Neuronal stem cell (in vitro differentiated cells): ENCODE measurements at regions not wholly inside any gene's neighbourhood (a gene's known extent, or its start where the extent isn't known, plus 50 kb on each side); places are given as distances from the start of the nearest gene placed in this dataset.
"Not testable (repeated sequence)": the region's sequence is repeated elsewhere in the genome, so short reads cannot be mapped to it uniquely, and the experiment has no call there.

ENCODE experiments used
- DNase-seq: peaks from one replicate; pipeline ENCODE4 v3.0.0-alpha.2; 2013; ENCODE audit warnings: low spot score
- H2AFZ ChIP-seq: one replicate; pipeline ENCODE4 v1.6.1; 2013; ENCODE audit warnings: mild to moderate bottlenecking, low read length, inconsistent platforms
- H2AK5ac ChIP-seq: 2 replicates; pipeline ENCODE4 v1.6.1; 2013; ENCODE audit warnings: low read depth, mild to moderate bottlenecking, inconsistent platforms, low read length, moderate library complexity, mixed read lengths
- H2BK120ac ChIP-seq: 2 replicates; pipeline ENCODE4 v1.6.1; 2013; ENCODE audit warnings: low read depth, mild to moderate bottlenecking, inconsistent platforms, low read length, moderate library complexity, mixed read lengths
- H2BK12ac ChIP-seq: one replicate; pipeline ENCODE4 v1.6.1; 2013; ENCODE audit warnings: low read length, inconsistent platforms
- H2BK15ac ChIP-seq: 2 replicates; pipeline ENCODE4 v1.6.1; 2013; ENCODE audit warnings: mild to moderate bottlenecking, low read length, inconsistent platforms, mixed read lengths
- H2BK5ac ChIP-seq: one replicate; pipeline ENCODE4 v1.6.1; 2013; ENCODE audit warnings: inconsistent platforms, mild to moderate bottlenecking, low read length, moderate library complexity
- H3K14ac ChIP-seq: one replicate; pipeline ENCODE4 v1.6.1; 2013; ENCODE audit warnings: low read length, inconsistent platforms
- H3K18ac ChIP-seq: 2 replicates; pipeline ENCODE4 v1.6.1; 2013; ENCODE audit warnings: low read length, inconsistent platforms
- H3K23ac ChIP-seq: 2 replicates; pipeline ENCODE4 v1.6.1; 2013; ENCODE audit warnings: low read depth, mild to moderate bottlenecking, mixed read lengths, low read length, inconsistent platforms; ENCODE audit not compliant: poor library complexity
- H3K27ac ChIP-seq: replicated peaks from 3 replicates; pipeline ENCODE4 v1.5.1; 2013; ENCODE audit warnings: low read length, inconsistent platforms
- H3K27me3 ChIP-seq, 3 experiments: 2 replicates each; pipeline ENCODE4 v1.6.1; 2013; ENCODE audit warnings: low read length in 3 of 3, mild to moderate bottlenecking in 2 of 3, inconsistent platforms in 1 of 3, low read depth in 1 of 3, mixed read lengths in 1 of 3, moderate library complexity in 1 of 3; ENCODE audit not compliant: control insufficient read depth in 3 of 3, insufficient read depth in 3 of 3
- H3K36me3 ChIP-seq, 2 donors: replicated peaks in 1 of 2; 2 replicates each; pipeline ENCODE4 v1.6.1; 2013; ENCODE audit warnings: low read length in 2 of 2; ENCODE audit not compliant: control insufficient read depth in 2 of 2, insufficient read depth in 2 of 2
- H3K4ac ChIP-seq: 2 replicates; pipeline ENCODE4 v1.6.1; 2013; ENCODE audit warnings: inconsistent platforms, mild to moderate bottlenecking, low read length, moderate library complexity
- H3K4me1 ChIP-seq, 2 donors: 1 replicate in 1 of 2; 2 replicates in 1 of 2; pipeline ENCODE4 v1.6.1; 2013; ENCODE audit warnings: low read length in 2 of 2, low read depth in 1 of 2; ENCODE audit not compliant: control insufficient read depth in 2 of 2, insufficient read depth in 1 of 2
- H3K4me2 ChIP-seq: one replicate; pipeline ENCODE4 v1.6.1; 2013; ENCODE audit warnings: mild to moderate bottlenecking, low read length, inconsistent platforms; ENCODE audit not compliant: insufficient read depth, poor library complexity, severe bottlenecking
- H3K4me3 ChIP-seq, 2 donors: 2 replicates each; pipeline ENCODE4 v1.5.1; 2013; ENCODE audit warnings: low read length in 2 of 2, mild to moderate bottlenecking in 2 of 2, inconsistent platforms in 1 of 2, moderate library complexity in 1 of 2
- H3K79me1 ChIP-seq: one replicate; pipeline ENCODE4 v1.6.1; 2013; ENCODE audit warnings: low read depth, mild to moderate bottlenecking, inconsistent platforms, low read length, moderate library complexity
- H3K9ac ChIP-seq: one replicate; pipeline ENCODE4 v1.6.1; 2013; ENCODE audit warnings: mild to moderate bottlenecking, low read depth, low read length, inconsistent platforms; ENCODE audit not compliant: poor library complexity
- H3K9me3 ChIP-seq, 2 donors: replicated peaks in 1 of 2; 2 replicates each; pipeline versions ENCODE3 to v1.6.1; 2013; ENCODE audit warnings: low read length in 2 of 2, mild to moderate bottlenecking in 2 of 2, inconsistent platforms in 1 of 2, low read depth in 1 of 2, mixed read lengths in 1 of 2, moderate library complexity in 1 of 2; ENCODE audit not compliant: control insufficient read depth in 2 of 2, insufficient read depth in 1 of 2
- H4K8ac ChIP-seq: one replicate; pipeline ENCODE4 v1.6.1; 2013; ENCODE audit warnings: low read depth, mild to moderate bottlenecking, inconsistent platforms, low read length, moderate library complexity
- H4K91ac ChIP-seq: one replicate; pipeline ENCODE4 v1.6.1; 2013; ENCODE audit warnings: low read length, low read depth, mild to moderate bottlenecking, inconsistent platforms; ENCODE audit not compliant: poor library complexity
- WGBS, 2 donors: extraction: QIAGEN DNeasy Blood & Tissue Kit; methylation state at CpG; one replicate each; pipeline ENCODE4 v1.1.7; 2013; ENCODE audit warnings: missing lambda C conversion rate in 2 of 2, mixed read lengths in 1 of 2; ENCODE audit not compliant: insufficient read length in 2 of 2, insufficient replicate concordance in 1 of 2; ENCODE audit errors: extremely low coverage in 2 of 2; 5-methylcytosine and 5-hydroxymethylcytosine counted together

GRCh38 chr5:74490814-74491213 lies 149.7 kb downstream of the ENC1 start:
- Histone ChIP-seq H3K27ac (no peak overlapping the region), H2BK12ac (no peak overlapping the region), H3K9ac (no peak overlapping the region), H2BK15ac (no peak overlapping the region), H3K23ac (no peak overlapping the region), H2BK5ac (no peak overlapping the region), H3K36me3 (no peaks in the 10 kb centered on the region), H3K4me3 (no peak overlapping the region), H3K9me3 (no peaks in the 10 kb centered on the region), H3K79me1 (no peaks in the 10 kb centered on the region), H2BK120ac (no peak overlapping the region), H2AK5ac (no peak overlapping the region), H3K4me1 (peaks cover 0 to 2% of the 10 kb centered on the region in 2 donors), H3K4ac (no peak overlapping the region), H4K8ac (no peak overlapping the region), H4K91ac (no peak overlapping the region), H2AFZ (no peak overlapping the region), H3K18ac (no peak overlapping the region), H3K14ac (no peak overlapping the region), H3K27me3 (no peaks in the 10 kb centered on the region), H3K4me2 (no peak overlapping the region)
- no CpG with 5 or more reads among the region's 3 CpGs for WGBS, 2 donors
- DNase-seq: no peak

- Histone ChIP-seq H2BK12ac (no peak overlapping the region), H3K36me3 (no peaks in the 10 kb centered on the region), H3K79me1 (no peaks in the 10 kb centered on the region), H2AK5ac (no peak overlapping the region), H3K9me3 (no peaks in the 10 kb centered on the region), H3K14ac (no peak overlapping the region), H3K27ac (no peak overlapping the region), H3K23ac (no peak overlapping the region), H3K9ac (no peak overlapping the region), H3K4ac (no peak overlapping the region), H3K4me1 (peaks cover 2 to 12% of the 10 kb centered on the region in 2 donors), H3K27me3 (no peaks in the 10 kb centered on the region), H3K4me3 (no peak overlapping the region), H2BK15ac (no peak overlapping the region), H2BK120ac (no peak overlapping the region), H2BK5ac (no peak overlapping the region), H3K18ac (no peak overlapping the region), H2AFZ (no peak overlapping the region), H4K8ac (no peak overlapping the region), H4K91ac (no peak overlapping the region), H3K4me2 (no peak overlapping the region)
- no peak for DNase-seq
- no CpG with 5 or more reads among the region's 3 CpGs for WGBS, 2 donors
Observed at GRCh38 chr5:74482990-74483389, 157.5 kb downstream of the ENC1 start.

- Histone ChIP-seq H3K4me2 (no peak overlapping the region), H2BK5ac (no peak overlapping the region), H4K91ac (no peak overlapping the region), H2BK15ac (no peak overlapping the region), H4K8ac (no peak overlapping the region), H3K9me3 (no peaks in the 10 kb centered on the region), H3K18ac (no peak overlapping the region), H3K4me3 (no peak overlapping the region), H2BK120ac (no peak overlapping the region), H3K14ac (no peak overlapping the region), H2AFZ (peak overlapping the region; percentile 25), H3K4me1 (peaks cover 2 to 12% of the 10 kb centered on the region in 2 donors), H3K36me3 (no peaks in the 10 kb centered on the region), H3K79me1 (no peaks in the 10 kb centered on the region), H2AK5ac (no peak overlapping the region), H3K4ac (no peak overlapping the region), H3K27ac (no peak overlapping the region), H3K23ac (no peak overlapping the region), H3K27me3 (no peaks in the 10 kb centered on the region), H2BK12ac (no peak overlapping the region), H3K9ac (no peak overlapping the region)
- no peak for DNase-seq
- no CpG with 5 or more reads among the region's 6 CpGs for WGBS, 2 donors
Observed at GRCh38 chr5:74482523-74482922, 158.0 kb downstream of the ENC1 start.

- H2BK12ac ChIP-seq, H3K9ac ChIP-seq, H3K18ac ChIP-seq, H2BK5ac ChIP-seq, H3K4ac ChIP-seq, H3K27me3 ChIP-seq, H2AK5ac ChIP-seq, H4K8ac ChIP-seq, H3K79me1 ChIP-seq, H2BK120ac ChIP-seq, H3K36me3 ChIP-seq, H2BK15ac ChIP-seq, H4K91ac ChIP-seq, H3K4me3 ChIP-seq, H3K9me3 ChIP-seq, H3K14ac ChIP-seq, H2AFZ ChIP-seq, H3K4me2 ChIP-seq, DNase-seq, H3K23ac ChIP-seq, H3K27ac ChIP-seq: not testable (repeated sequence)
- no CpG with 5 or more reads among the region's 2 CpGs for WGBS, 2 donors
- H3K4me1 ChIP-seq: peaks cover 2 to 16% of the 10 kb centered on the region in 2 donors
Observed at GRCh38 chr5:74481357-74481756, 159.2 kb downstream of the ENC1 start.
